Tibial artery (tissue), 4 donors: ENCODE measurements at regions not wholly inside any gene's neighbourhood (a gene's known extent, or its start where the extent isn't known, plus 50 kb on each side); places are given as distances from the start of the nearest gene placed in this dataset.

Experiments
- DNase-seq, 2 donors: peaks; one replicate each; pipeline ENCODE4 v3.0.0-alpha.2; 2019
- H3K27ac ChIP-seq, 2 donors: fragments of 200-600 bp; sonication (generic) in 1 of 2; 1 replicate in 1 of 2; 2 replicates in 1 of 2; pipeline ENCODE4 v1.5.1; 2018 to 2019; ENCODE audit warnings: mild to moderate bottlenecking in 1 of 2
- H3K27me3 ChIP-seq, 2 donors: fragments of 200-600 bp; sonication (generic) in 1 of 2; one replicate each; pipeline versions ENCODE4 v1.5.1 to v1.6.0; 2016 to 2019
- H3K36me3 ChIP-seq, 3 donors: fragments of 200-600 bp; sonication (generic) in 2 of 3; one replicate each; pipeline ENCODE4 v1.5.1; 2016 to 2019; ENCODE audit warnings: mild to moderate bottlenecking in 2 of 3
- H3K4me1 ChIP-seq, 4 donors: fragments of 200-600 bp; sonication (generic) in 2 of 4; 1 replicate in 3 of 4; 2 replicates in 1 of 4; pipeline ENCODE4 v1.5.1; 2016 to 2019
- H3K4me3 ChIP-seq, 2 donors: fragments of 200-600 bp; sonication (generic) in 1 of 2; 1 replicate in 1 of 2; 2 replicates in 1 of 2; pipeline ENCODE4 v1.5.1; 2018 to 2019; ENCODE audit warnings: mild to moderate bottlenecking in 2 of 2
- H3K9me3 ChIP-seq, 3 donors: fragments of 200-600 bp; sonication (generic) in 1 of 3; one replicate each; pipeline ENCODE4 v1.5.1; 2016 to 2019
- CTCF ChIP-seq, 2 experiments: fragments of 200-600 bp in 1 of 2; fragments of 450-650 bp in 1 of 2; IDR thresholded peaks; one replicate each; pipeline ENCODE4 v1.5.1; 2017 to 2019; ENCODE audit warnings: antibody characterized with exemption in 2 of 2, mild to moderate bottlenecking in 1 of 2, moderate library complexity in 1 of 2
- intact Hi-C: fragments of 100-400 bp; cut with DNase I; formaldehyde crosslinking; loops from one replicate; pipeline ENCODE4 v1.15.0; 2023; ENCODE audit warnings: low total_unique reads

GRCh38 chrX:39709812-39710211 is 387.9 kb downstream of the BCOR start:
- Histone ChIP-seq H3K27me3 (no peaks in the 10 kb centered on the region), H3K4me1 (peaks cover 0 to 4% (median 0%) of the 10 kb centered on the region in 4 donors), H3K4me3 (no peak overlapping the region), H3K36me3 (no peaks in the 10 kb centered on the region), H3K9me3 (peaks cover 0 to 4% (median 0%) of the 10 kb centered on the region in 3 donors), H3K27ac (no peak overlapping the region)
- DNase-seq, result no peak
- intact Hi-C loops, result no loop called here
- TF ChIP-seq CTCF (IDR thresholded peaks at IDR 0.05), result no peak

DNA sequence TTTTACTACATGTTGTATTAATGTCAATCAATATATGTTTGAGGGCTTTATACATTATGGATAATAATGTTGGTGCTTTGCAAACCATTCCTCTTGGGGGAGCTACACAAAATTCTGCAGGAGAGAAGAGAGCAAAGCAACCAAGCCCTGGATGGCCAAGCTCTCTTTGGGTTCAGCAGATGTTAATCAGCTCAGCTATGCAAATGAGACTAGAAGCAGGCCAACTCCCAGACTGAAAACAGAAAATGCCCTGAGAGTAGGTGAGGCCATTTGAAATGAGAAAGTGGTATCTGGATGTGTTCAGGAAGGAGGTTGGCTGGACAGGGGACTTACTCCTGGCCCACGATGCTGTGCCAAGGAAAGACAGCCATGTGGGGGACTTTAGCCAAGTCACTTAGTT is 387.0 kb downstream of the BCOR start:
- intact Hi-C loops, result no loop called here
- no peak for DNase-seq
- Histone ChIP-seq H3K4me3 (no peak overlapping the region), H3K9me3 (peaks cover 0 to 4% (median 0%) of the 10 kb centered on the region in 3 donors), H3K36me3 (no peaks in the 10 kb centered on the region), H3K27me3 (no peaks in the 10 kb centered on the region), H3K4me1 (no peaks in the 10 kb centered on the region), H3K27ac (no peak overlapping the region)
- TF ChIP-seq CTCF (IDR thresholded peaks at IDR 0.05), result no peak

- Histone ChIP-seq H3K36me3 (no peaks in the 10 kb centered on the region), H3K27me3 (no peaks in the 10 kb centered on the region), H3K9me3 (peaks cover 0 to under 1% (median 0%) of the 10 kb centered on the region in 3 donors), H3K4me3 (no peak overlapping the region), H3K4me1 (no peaks in the 10 kb centered on the region), H3K27ac (no peak overlapping the region)
- no peak for TF ChIP-seq CTCF (IDR thresholded peaks at IDR 0.05)
- no peak for DNase-seq
- intact Hi-C loops, result no loop called here
Observed at GRCh38 chrX:39714471-39714870, 383.3 kb downstream of the BCOR start.

GRCh38 chrX:39716401-39716800 is 381.4 kb downstream of the BCOR start:
- Histone ChIP-seq H3K27me3 (no peaks in the 10 kb centered on the region), H3K36me3 (no peaks in the 10 kb centered on the region), H3K27ac (no peak overlapping the region), H3K4me3 (no peak overlapping the region), H3K4me1 (peaks cover 0 to 8% (median 0%) of the 10 kb centered on the region in 4 donors), H3K9me3 (no peaks in the 10 kb centered on the region)
- TF ChIP-seq CTCF (IDR thresholded peaks at IDR 0.05), result no peak
- intact Hi-C loops, result no loop called here
- no peak for DNase-seq

DNA sequence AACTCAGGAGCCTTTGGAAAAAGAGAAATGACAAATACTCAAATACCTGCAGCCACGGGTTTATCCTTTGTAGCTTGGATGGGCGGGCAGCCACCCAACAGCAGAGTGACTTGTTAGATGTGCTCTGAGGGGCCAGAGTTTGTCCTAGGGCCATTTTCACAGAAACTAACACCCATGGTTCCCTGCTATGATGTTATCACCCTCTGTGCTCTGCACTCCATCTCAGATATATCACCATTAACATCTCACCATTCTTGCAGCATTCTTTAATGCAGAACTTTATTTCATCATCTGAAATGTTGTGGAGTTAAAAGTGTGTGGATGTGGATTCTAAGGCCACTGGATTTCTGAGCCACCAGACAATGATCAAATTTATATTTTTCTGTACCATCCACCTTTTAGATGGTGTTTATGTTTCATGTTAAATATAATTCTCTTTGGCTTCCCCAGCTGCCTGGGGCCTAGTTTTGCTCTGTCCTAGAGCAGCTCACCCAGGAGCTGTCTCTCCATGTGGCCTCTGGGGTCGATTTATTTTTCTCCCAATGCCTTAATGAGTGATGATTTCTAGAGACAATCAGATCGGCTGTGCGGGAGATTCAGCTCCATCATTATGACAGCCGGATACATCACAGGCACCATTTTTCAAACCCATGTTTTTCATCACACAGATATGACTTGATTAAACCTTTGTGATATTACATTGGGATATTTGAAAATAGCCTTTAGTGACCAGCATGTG is 380.8 kb downstream of the BCOR start:
- no peaks in the 10 kb centered on the region for H3K27me3 ChIP-seq
- no peaks in the 10 kb centered on the region for H3K36me3 ChIP-seq
- peaks cover 0 to 13% (median 0%) of the 10 kb centered on the region in 4 donors for H3K4me1 ChIP-seq
- intact Hi-C loops, result no loop called here
- no peak for TF ChIP-seq CTCF (IDR thresholded peaks at IDR 0.05)
- H3K9me3 ChIP-seq, result no peaks in the 10 kb centered on the region
- H3K27ac ChIP-seq, result no peak overlapping the region
- no peak for DNase-seq
- H3K4me3 ChIP-seq, result no peak overlapping the region
